Glomerular visceral epithelial cell (primary cell): ENCODE measurements at regions not wholly inside any gene's neighbourhood (a gene's known extent, or its start where the extent isn't known, plus 50 kb on each side); places are given as distances from the start of the nearest gene placed in this dataset.
"Not testable (repeated sequence)": the region's sequence is repeated elsewhere in the genome, so short reads cannot be mapped to it uniquely, and the experiment has no call there.

ENCODE experiments used
- DNase-seq: peaks from one replicate; pipeline ENCODE4 v3.0.0-alpha.2; 2016; ENCODE audit errors: extremely low spot score

DNA sequence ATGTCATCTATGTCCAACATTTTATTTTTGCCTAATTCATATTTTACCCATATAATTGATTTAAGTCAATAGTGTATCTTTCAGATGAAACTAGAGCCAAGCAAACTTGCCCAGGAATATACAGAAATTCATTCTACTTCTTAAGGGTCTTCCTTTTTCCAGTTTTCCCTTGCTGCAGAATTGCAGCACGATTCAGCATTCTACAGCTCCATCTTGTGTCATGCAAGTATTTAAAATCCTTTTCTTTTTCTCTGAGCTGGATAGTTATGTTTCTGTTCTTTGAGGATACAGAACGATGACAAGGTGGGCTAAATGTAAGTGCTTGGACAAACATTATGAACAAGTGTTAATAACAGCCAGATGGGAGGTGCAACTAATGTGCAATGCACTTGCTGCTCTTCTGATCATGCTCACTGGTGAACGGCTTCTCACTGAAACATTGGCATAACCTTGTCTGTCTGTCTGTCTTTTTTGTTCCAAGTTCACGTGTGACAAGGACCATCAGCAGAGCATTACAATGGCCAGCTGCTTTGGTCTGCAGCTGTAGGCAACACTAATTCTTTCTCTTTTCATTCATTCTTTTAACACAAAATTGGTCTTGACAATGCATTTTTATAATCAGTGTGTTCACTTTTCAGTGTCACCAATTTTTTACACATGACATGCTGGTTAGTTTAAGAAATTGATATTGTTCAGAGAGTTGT lies 1821.7 kb downstream of the ARAP2 start:
- peak; percentile 8 for DNase-seq

GRCh38 chr4:34432706-34433105 lies 1811.6 kb downstream of the ARAP2 start:
- no peak for DNase-seq

DNA sequence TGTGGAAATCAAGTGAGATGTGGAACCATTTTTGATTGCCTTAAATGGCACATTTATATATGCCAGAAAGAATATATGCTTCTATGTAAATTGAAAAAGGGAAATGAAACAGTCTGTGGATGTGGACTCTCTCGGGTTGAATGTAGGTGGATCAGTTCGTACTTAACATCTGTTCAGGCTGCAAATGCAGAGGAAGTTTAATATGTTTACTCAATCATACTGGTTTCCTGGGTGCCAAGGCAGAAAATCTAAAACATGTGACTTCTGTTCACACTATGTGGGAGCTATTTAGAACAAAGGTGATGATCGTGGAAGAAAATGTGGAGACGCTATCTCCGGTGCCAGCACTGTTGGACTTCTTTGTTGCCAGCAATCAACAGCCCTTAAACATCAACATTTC lies 1809.9 kb downstream of the ARAP2 start:
- DNase-seq, result not testable (repeated sequence)

DNA sequence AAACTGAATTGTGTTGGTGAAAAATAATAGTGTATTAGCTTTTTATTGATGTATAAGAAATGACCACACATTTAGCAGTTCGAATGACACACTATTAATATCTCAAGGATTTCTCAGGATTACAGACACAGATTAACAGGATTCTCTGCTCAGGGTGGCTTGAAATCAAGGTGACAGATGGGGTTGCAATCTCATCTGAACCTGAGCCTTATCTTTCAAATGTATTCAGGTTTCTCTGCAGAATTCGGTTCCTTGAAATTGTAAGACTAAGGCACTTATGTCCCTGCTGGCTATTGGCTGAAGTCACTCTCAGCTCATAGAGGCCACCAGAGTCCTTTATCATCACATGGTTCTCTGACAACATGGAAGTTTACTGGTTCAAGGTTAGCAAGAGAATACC lies 1780.1 kb downstream of the ARAP2 start:
- no peak for DNase-seq

DNA sequence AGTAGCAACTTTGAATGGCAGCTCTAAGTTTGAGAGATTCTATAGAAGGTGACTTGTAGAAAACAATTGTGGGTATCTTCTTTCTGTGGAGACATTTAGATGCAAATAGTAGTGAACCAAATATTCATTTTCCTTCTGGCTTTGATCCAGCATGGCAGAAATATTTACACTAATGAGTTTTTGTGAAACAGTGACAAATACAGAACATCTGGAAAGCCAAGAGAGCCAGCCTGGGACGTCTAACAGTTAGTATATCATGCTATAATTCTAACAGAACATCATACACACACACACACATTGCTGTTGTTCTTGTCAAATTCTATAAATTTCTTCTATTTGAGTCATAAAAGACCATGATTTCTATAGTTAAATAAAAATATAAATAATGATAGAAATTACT lies 1777.9 kb downstream of the ARAP2 start:
- no peak for DNase-seq

- DNase-seq, result no peak
These were observed 1774.8 kb downstream of the ARAP2 start for GRCh38 chr4:34469516-34469915.

DNA sequence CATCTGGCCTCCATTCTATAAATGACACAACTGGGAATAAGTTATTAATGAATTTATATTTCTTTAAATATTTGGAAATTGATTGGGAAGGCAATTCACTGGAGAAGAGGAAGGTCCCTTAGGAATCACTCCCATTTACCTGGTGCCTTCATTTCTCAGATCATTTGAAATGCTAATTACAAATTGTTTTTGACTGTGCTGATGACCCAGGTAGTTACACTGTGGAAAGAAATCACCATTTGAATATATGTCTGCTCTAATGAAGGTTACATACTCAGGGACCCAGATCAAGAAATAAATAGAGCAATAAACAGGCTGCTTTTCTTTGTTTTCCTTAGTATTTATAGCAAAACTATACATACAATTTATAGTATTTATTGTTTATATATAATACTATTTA lies 1759.1 kb downstream of the ARAP2 start:
- DNase-seq, result no peak

GRCh38 chr4:34486461-34487363 lies 1757.6 kb downstream of the ARAP2 start:
- DNase-seq, result no peak

GRCh38 chr4:34492414-34492813 lies 1751.9 kb downstream of the ARAP2 start:
- no peak for DNase-seq

- no peak for DNase-seq
These were observed 1742.2 kb downstream of the ARAP2 start for GRCh38 chr4:34502086-34502485.

- DNase-seq, result not testable (repeated sequence)
These were observed 1739.6 kb downstream of the ARAP2 start for GRCh38 chr4:34504731-34505130.

DNA sequence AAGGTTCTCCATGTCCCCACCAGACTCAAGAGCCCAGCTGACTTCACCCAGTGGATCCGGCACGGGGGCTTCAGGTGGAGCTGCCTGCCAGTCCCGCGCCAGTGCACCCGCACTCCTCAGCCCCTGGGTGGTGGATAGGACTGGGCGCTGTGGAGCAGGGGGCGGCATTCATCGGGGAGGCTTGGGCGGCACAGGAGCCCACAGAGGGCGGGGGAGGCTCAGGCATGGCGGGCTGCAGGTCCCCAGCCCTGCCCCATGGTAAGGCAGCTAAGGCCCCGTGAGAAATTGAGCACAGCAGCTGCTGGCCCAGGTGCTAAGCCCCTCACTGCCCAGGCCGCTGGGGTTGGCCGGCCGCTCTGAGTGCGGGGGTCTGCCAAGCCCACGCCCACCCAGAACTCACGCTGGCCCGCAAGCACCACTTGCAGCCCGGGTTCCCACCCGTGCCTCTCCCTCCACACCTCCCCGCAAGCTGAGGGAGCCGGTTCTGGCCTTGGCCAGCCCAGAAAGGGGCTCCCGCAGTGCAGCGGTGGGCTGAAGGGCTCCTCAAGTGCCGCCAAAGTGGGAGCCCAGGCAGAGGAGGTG lies 1737.7 kb downstream of the ARAP2 start:
- not testable (repeated sequence) for DNase-seq

DNA sequence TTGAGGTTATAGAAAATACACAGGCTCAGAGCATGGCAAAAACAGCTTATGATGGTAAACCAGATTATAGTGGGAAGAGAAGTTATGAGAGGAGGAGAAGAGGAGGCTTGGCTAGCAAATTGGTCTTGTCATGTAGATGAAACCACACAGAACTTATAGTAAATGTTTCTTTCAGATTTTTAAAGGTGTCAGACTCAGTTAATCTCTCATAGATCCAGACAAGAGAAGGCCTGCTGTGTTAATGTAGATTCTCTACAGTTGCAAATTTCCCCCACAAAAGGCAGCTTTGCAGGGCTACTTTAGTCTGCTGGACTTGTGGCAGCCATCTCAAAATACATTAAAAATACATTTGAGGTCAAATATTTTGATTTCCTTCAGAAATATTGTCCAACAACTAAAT lies 1731.7 kb downstream of the ARAP2 start:
- DNase-seq, result no peak

GRCh38 chr4:34516524-34516923 lies 1727.8 kb downstream of the ARAP2 start:
- no peak for DNase-seq

GRCh38 chr4:34534916-34535315 lies 1709.4 kb downstream of the ARAP2 start:
- no peak for DNase-seq

GRCh38 chr4:34566091-34566490 lies 1678.2 kb downstream of the ARAP2 start:
- DNase-seq, result no peak

- DNase-seq, result no peak
These were observed 1672.3 kb downstream of the ARAP2 start for GRCh38 chr4:34572026-34572425.

DNA sequence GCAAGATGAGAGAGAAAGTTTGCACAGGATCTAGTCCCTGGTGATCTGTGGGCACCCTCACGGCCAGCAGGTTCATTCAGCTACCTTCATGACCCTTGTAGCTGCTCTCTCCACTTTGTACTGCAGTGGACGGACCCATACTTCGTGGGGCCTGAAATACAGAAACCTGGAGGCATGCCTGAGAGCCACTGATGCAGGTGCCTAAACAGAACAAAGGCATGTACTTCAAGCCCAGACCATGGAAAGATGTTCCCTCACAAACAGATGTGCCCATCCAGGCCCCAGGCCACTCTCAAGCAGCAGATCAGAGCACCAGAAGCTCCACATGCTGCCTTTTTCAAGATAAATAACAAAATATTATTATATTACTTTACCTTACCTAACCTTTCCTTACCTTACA lies 1629.0 kb downstream of the ARAP2 start:
- DNase-seq, result no peak

GRCh38 chr4:34619531-34620162 lies 1624.7 kb downstream of the ARAP2 start:
- peak; percentile 54 for DNase-seq

- no peak for DNase-seq
These were observed 1615.8 kb downstream of the ARAP2 start for GRCh38 chr4:34628471-34628870.

- DNase-seq, result no peak
These were observed 1614.9 kb downstream of the ARAP2 start for GRCh38 chr4:34629451-34629850.

GRCh38 chr4:34633241-34633640 lies 1611.1 kb downstream of the ARAP2 start:
- no peak for DNase-seq
